Activated CD4-positive, alpha-beta T cell treated with anti-CD3 and anti-CD28 coated beads for 24 hours (primary cell): ENCODE measurements at regions not wholly inside any gene's neighbourhood (a gene's known extent, or its start where the extent isn't known, plus 50 kb on each side); places are given as distances from the start of the nearest gene placed in this dataset.

Source experiments
- DNase-seq, 2 donors: peaks; one replicate each; pipeline ENCODE4 v3.0.0-alpha.2; 2020; ENCODE audit warnings: low read depth in 2 of 2

- DNase-seq = no peak
Observed at GRCh38 chr14:86521843-86522242, 991.9 kb downstream of the FLRT2 start.

- no peak for DNase-seq
Observed at GRCh38 chr14:86521031-86521730, 991.2 kb downstream of the FLRT2 start.

- no peak for DNase-seq
Observed at GRCh38 chr14:86518298-86518697, 988.4 kb downstream of the FLRT2 start.

GRCh38 chr14:86515195-86515594, 985.3 kb downstream of the FLRT2 start:
- DNase-seq = no peak

- no peak for DNase-seq
Observed at GRCh38 chr14:86513564-86513963, 983.6 kb downstream of the FLRT2 start.

- DNase-seq = no peak
Observed at GRCh38 chr14:86513056-86513455, 983.1 kb downstream of the FLRT2 start.

- DNase-seq = no peak
Observed at GRCh38 chr14:86510491-86510890, 980.5 kb downstream of the FLRT2 start.

GRCh38 chr14:86505808-86506207, 975.9 kb downstream of the FLRT2 start:
- DNase-seq = no peak

GRCh38 chr14:86501611-86502010, 971.7 kb downstream of the FLRT2 start:
- no peak for DNase-seq

GRCh38 chr14:86491743-86492142, 961.8 kb downstream of the FLRT2 start:
- DNase-seq = no peak

- no peak for DNase-seq
Observed at GRCh38 chr14:86481104-86481503, 951.2 kb downstream of the FLRT2 start.

GRCh38 chr14:86464341-86464740, 934.4 kb downstream of the FLRT2 start:
- DNase-seq = no peak

- no peak for DNase-seq
Observed at GRCh38 chr14:86462193-86462753, 932.3 kb downstream of the FLRT2 start.

GRCh38 chr14:86457481-86458135, 927.7 kb downstream of the FLRT2 start:
- DNase-seq = no peak

- DNase-seq = no peak
Observed at GRCh38 chr14:86450085-86450484, 920.1 kb downstream of the FLRT2 start.

GRCh38 chr14:86442135-86442534, 912.2 kb downstream of the FLRT2 start:
- no peak for DNase-seq

- no peak for DNase-seq
Observed at GRCh38 chr14:86430853-86431252, 900.9 kb downstream of the FLRT2 start.

GRCh38 chr14:86423214-86423613, 893.3 kb downstream of the FLRT2 start:
- no peak for DNase-seq

- no peak for DNase-seq
Observed at GRCh38 chr14:86420131-86420530, 890.2 kb downstream of the FLRT2 start.

GRCh38 chr14:86414146-86414545, 884.2 kb downstream of the FLRT2 start:
- DNase-seq = no peak

- no peak for DNase-seq
Observed at GRCh38 chr14:86404989-86405649, 875.2 kb downstream of the FLRT2 start.

- no peak for DNase-seq
Observed at GRCh38 chr14:86404425-86404824, 874.5 kb downstream of the FLRT2 start.

- no peak for DNase-seq
Observed at GRCh38 chr14:86402545-86402944, 872.6 kb downstream of the FLRT2 start.
